PC-3 (cell line): ENCODE measurements at regions not wholly inside any gene's neighbourhood (a gene's known extent, or its start where the extent isn't known, plus 50 kb on each side); places are given as distances from the start of the nearest gene placed in this dataset.

Experiments
- EZH2 ChIP-seq: fragments of 300-600 bp; sonication (generic); IDR thresholded peaks from one replicate; pipeline ENCODE4 v1.6.1; 2017; ENCODE audit warnings: antibody characterized with exemption, mild to moderate bottlenecking, low read length; ENCODE audit not compliant: unreplicated experiment
- EZH2phosphoT487 ChIP-seq: fragments of 300-600 bp; sonication (generic); IDR thresholded peaks from 2 replicates; pipeline ENCODE4 v1.6.1; 2018; ENCODE audit warnings: mild to moderate bottlenecking, antibody characterized with exemption, low read length, borderline replicate concordance
- TF ChIP-seq, protein P1 (sequence below): fragments of 300-600 bp; sonication (generic); conservative IDR thresholded peaks from 2 replicates; pipeline ENCODE4 v1.5.1; 2017; ENCODE audit warnings: antibody characterized with exemption, low read depth, mild to moderate bottlenecking, low read length

DNA sequence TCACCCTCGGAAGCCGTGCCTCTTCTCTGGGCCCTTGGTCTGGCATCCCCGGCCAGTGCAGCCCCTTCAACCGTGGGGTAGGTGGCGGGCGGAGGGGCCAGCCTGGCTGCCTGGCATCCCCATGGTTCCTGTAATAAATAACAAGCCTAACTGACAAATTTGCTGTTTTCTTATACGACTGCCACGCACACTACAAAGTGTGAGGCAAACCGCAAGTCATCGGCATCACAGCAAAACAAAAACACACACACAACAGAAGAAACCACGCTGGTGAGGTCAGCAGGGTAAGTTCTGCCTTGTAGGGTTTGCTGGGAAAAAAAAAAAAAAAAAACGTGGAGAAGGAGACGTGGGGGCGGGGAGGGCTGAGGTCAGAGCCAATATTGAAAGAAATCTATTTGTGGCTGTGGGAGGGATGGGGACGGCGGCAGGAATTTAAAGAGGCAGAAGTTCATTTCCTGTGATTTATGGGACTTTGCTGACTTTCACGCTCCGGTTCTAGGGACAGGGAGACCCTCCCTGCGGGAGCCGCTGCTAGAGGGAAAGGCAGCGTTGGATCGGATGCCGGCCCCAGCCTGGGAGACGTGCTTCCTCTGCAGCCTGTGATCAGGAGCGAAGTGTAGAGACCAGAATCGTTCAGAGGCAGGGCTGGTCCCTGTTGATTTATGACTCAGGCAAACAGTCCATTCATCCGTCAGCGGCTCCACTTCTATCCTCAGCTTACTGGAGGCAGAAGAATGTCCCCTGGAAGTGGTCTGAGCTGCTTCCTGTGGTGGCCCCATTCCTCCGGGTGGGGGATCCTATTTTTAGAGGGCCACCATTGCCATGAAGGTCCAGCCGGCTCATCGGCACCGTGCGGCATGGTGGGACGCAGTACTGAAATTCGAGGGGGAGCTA is 162.8 kb downstream of the FOXL1 start:
- TF ChIP-seq, protein P1, sequence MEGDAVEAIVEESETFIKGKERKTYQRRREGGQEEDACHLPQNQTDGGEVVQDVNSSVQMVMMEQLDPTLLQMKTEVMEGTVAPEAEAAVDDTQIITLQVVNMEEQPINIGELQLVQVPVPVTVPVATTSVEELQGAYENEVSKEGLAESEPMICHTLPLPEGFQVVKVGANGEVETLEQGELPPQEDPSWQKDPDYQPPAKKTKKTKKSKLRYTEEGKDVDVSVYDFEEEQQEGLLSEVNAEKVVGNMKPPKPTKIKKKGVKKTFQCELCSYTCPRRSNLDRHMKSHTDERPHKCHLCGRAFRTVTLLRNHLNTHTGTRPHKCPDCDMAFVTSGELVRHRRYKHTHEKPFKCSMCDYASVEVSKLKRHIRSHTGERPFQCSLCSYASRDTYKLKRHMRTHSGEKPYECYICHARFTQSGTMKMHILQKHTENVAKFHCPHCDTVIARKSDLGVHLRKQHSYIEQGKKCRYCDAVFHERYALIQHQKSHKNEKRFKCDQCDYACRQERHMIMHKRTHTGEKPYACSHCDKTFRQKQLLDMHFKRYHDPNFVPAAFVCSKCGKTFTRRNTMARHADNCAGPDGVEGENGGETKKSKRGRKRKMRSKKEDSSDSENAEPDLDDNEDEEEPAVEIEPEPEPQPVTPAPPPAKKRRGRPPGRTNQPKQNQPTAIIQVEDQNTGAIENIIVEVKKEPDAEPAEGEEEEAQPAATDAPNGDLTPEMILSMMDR: no peak
- TF ChIP-seq EZH2: no peak
- no peak for TF ChIP-seq EZH2phosphoT487
